ENCODE measurements at regions not wholly inside any gene's neighbourhood (a gene's known extent, or its start where the extent isn't known, plus 50 kb on each side); places are given as distances from the start of the nearest gene placed in this dataset.

GRCh38 chr1:30148676-30149075, 574.7 kb downstream of the MATN1 start:
- TF ChIP-seq CTCF (IDR thresholded peaks at IDR 0.05) (no peak), POLR2A (IDR thresholded peaks at IDR 0.05) (no peak)

All from thyroid gland (tissue), 4 donors.